ENCODE measurements at regions not wholly inside any gene's neighbourhood (a gene's known extent, or its start where the extent isn't known, plus 50 kb on each side); places are given as distances from the start of the nearest gene placed in this dataset.

DNA sequence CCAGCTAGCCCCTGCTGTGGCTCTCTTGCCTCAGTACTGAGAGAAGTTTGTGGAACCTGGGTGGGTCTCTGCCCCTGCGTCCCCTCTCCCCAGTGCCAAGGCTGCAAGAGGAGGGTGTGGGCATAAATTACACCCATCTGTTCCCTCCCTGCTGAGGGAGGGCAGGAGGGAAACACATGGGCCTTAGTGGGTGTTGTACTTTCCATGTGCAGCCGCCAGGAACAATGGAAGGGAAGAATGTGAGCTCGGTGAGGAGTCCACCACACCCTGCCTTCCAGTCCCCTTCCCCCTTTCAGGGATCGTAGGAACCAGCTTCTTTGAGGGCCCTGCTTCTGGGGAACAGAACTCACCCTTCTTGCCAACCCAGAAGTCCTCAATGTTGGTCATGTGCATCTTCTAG is 138.2 kb upstream of the KLF4 start:
- no peak for DNase-seq (ENCODE audit: low spot score)
- TF ChIP-seq, protein P1, sequence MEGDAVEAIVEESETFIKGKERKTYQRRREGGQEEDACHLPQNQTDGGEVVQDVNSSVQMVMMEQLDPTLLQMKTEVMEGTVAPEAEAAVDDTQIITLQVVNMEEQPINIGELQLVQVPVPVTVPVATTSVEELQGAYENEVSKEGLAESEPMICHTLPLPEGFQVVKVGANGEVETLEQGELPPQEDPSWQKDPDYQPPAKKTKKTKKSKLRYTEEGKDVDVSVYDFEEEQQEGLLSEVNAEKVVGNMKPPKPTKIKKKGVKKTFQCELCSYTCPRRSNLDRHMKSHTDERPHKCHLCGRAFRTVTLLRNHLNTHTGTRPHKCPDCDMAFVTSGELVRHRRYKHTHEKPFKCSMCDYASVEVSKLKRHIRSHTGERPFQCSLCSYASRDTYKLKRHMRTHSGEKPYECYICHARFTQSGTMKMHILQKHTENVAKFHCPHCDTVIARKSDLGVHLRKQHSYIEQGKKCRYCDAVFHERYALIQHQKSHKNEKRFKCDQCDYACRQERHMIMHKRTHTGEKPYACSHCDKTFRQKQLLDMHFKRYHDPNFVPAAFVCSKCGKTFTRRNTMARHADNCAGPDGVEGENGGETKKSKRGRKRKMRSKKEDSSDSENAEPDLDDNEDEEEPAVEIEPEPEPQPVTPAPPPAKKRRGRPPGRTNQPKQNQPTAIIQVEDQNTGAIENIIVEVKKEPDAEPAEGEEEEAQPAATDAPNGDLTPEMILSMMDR (IDR thresholded peaks at IDR 0.05; ENCODE audit: extremely low read depth, missing control alignments) = no peak

GRCh38 chr9:107626118-107626517 is 136.5 kb upstream of the KLF4 start:
- DNase-seq (ENCODE audit: low spot score) = no peak
- TF ChIP-seq, protein P1 (IDR thresholded peaks at IDR 0.05; ENCODE audit: extremely low read depth, missing control alignments) = no peak

DNA sequence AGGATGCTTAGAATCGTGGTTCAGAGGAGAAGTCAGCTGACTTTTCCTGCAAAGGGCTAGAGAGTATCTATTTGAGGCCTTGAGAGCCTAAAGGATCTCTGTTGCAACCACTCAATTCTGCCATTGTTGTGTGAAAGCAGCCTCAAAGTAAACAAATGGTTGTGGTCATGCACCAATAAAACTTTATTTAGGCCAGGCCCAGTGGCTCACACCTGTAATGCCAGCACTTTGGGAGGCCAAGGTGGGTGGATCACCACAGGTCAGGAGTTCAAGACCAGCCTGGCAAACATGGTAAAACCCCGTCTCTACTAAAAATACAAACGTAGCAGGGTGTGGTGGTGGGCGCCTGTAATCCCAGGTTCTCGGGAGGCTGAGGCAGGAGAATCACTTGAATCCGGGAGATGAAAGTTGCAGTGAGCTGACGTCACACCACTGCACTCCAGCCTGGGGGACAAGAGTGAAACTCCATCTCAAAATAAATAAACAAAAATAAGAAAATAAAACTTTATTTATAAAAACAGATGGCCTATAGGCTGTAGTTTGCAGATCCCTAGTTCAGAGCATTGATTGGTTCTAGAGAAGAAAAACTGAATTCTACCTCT is 135.9 kb upstream of the KLF4 start:
- TF ChIP-seq, protein P1 (IDR thresholded peaks at IDR 0.05; ENCODE audit: extremely low read depth, missing control alignments) = no peak
- DNase-seq (ENCODE audit: low spot score) = no peak

DNA sequence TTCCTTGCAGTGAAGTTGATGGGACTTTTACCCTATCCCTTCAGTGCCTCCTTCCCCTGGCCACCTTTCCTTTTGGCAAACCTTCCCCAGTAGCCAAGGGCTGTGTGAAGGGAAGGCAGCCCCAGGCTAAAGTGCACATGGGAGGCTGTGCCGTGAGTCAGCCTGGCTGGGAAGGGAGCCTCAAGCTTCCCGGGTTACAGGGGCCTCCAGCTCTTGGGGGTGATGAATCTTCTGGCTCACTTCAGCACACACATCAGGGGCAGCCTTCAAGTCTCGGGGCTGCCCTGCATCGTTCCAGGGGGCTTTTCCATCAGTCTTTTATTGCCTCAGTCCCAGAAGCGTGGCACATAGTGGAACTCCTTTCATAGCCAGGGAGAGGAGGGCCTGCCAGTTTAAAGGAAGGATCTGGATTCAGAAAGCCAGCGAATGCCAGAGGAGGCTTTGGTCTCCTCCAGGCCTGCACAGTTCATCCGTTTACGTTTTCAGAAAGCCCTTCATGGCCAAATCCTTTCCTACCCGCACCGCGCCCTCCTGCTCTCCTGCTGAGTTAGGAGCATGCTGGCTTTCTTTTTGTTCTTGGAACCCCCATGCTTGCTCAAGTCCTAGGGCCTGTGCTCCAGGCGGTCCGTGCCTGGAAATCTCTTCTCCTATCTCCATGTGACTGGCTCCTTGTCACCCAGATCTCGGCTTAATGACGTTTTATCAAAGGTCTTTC is 134.8 kb upstream of the KLF4 start:
- TF ChIP-seq, protein P1 (IDR thresholded peaks at IDR 0.05; ENCODE audit: extremely low read depth, missing control alignments) = no peak
- DNase-seq (ENCODE audit: low spot score) = no peak

DNA sequence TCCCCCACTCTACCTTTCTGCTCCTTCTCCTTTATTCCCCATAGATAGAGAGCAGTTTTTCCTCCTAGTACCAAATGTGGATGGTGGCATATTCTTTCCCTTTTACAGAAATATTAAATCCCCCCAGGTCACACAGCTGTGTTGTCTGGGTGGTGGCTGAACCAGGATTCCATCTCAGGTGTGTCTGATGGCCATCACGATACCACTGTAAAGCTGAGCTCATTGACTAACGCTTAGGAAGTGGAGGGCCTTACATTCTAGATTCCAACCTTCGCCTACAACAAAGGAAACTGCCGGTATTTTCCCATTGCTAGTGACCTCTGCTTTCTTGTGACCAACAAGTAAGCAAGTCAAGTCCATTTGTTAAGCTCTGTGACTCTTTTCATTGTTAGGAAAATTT is 131.9 kb upstream of the KLF4 start:
- TF ChIP-seq, protein P1 (IDR thresholded peaks at IDR 0.05; ENCODE audit: extremely low read depth, missing control alignments) = no peak
- DNase-seq (ENCODE audit: low spot score) = no peak

- no peak for DNase-seq (ENCODE audit: low spot score)
- TF ChIP-seq, protein P1 (IDR thresholded peaks at IDR 0.05; ENCODE audit: extremely low read depth, missing control alignments) = no peak
Observed at GRCh38 chr9:107620801-107621200, 131.2 kb upstream of the KLF4 start.

DNA sequence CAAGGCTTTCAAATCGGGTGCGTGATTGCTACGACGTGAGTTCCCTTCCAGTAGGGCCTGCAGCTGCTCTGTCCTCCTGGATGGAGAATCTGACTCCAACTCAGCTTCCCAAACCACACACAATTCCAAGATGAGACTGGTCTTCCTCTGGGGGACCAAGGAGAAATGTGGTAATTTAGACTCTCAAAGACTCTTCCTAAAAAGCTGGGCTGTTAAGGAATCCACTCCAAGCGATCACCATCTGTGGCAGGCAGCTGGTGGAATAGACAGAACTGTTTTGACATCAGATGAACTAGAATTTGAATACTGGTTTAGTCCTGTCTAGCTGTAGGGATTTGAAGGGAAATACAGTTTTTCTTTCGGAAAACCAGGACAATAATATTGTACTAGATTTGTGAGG is 130.7 kb upstream of the KLF4 start:
- TF ChIP-seq, protein P1 (IDR thresholded peaks at IDR 0.05; ENCODE audit: extremely low read depth, missing control alignments) = no peak
- no peak for DNase-seq (ENCODE audit: low spot score)
